ENCODE measurements at regions not wholly inside any gene's neighbourhood (a gene's known extent, or its start where the extent isn't known, plus 50 kb on each side); places are given as distances from the start of the nearest gene placed in this dataset.

DNA sequence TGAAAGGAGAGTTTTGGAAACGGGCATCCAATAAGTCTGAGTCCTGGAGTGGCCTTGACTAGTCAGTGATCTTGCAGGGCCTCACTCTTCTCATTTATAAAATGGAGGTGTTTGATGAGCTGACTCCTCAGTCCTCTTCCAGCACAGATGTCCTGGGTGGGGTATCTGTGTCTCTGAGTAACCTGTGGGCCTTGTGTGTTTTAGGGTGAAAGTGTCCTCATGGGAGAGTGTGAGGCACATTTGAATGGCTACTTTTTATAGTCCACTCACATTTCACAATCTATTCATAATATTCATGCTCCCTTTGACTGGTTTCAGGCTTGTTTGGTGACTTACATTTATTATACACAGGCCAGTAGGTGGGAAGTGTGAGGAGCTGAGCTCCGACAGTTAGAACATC, 106.4 kb upstream of the CELF4 start:
- TF ChIP-seq, protein P1, sequence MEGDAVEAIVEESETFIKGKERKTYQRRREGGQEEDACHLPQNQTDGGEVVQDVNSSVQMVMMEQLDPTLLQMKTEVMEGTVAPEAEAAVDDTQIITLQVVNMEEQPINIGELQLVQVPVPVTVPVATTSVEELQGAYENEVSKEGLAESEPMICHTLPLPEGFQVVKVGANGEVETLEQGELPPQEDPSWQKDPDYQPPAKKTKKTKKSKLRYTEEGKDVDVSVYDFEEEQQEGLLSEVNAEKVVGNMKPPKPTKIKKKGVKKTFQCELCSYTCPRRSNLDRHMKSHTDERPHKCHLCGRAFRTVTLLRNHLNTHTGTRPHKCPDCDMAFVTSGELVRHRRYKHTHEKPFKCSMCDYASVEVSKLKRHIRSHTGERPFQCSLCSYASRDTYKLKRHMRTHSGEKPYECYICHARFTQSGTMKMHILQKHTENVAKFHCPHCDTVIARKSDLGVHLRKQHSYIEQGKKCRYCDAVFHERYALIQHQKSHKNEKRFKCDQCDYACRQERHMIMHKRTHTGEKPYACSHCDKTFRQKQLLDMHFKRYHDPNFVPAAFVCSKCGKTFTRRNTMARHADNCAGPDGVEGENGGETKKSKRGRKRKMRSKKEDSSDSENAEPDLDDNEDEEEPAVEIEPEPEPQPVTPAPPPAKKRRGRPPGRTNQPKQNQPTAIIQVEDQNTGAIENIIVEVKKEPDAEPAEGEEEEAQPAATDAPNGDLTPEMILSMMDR (IDR thresholded peaks at IDR 0.05) = no peak
- TF ChIP-seq POLR2A (IDR thresholded peaks at IDR 0.05) (no peak), POLR2AphosphoS5 (IDR thresholded peaks at IDR 0.05) (no peak)
